ENCODE measurements at regions not wholly inside any gene's neighbourhood (a gene's known extent, or its start where the extent isn't known, plus 50 kb on each side); places are given as distances from the start of the nearest gene placed in this dataset.

GRCh38 chr1:104238991-104239390 lies 489.3 kb downstream of the AMY1C start:
- TF ChIP-seq POLR2AphosphoS5 (IDR thresholded peaks at IDR 0.05; ENCODE audit: low read depth, low read length) (no peak), REST (IDR thresholded peaks at IDR 0.05; ENCODE audit: insufficient read depth in 1 of 2, low read depth in 2 of 2, low read length in 2 of 2) (no peak), SIN3A (IDR thresholded peaks at IDR 0.05; ENCODE audit: borderline replicate concordance, insufficient read depth, low read length) (no peak), TAF1 (IDR thresholded peaks at IDR 0.05; ENCODE audit: borderline replicate concordance, insufficient read depth, low read length) (no peak)
